GM12873 (cell line): ENCODE measurements at regions not wholly inside any gene's neighbourhood (a gene's known extent, or its start where the extent isn't known, plus 50 kb on each side); places are given as distances from the start of the nearest gene placed in this dataset.

Experiments used
- TF ChIP-seq, protein P1 (sequence below): IDR thresholded peaks from 2 replicates; pipeline ENCODE4 v1.5.1; 2012; ENCODE audit warnings: low read depth, mild to moderate bottlenecking, moderate library complexity, low read length, control low read depth; ENCODE audit not compliant: insufficient read depth; ENCODE audit errors: missing control alignments

DNA sequence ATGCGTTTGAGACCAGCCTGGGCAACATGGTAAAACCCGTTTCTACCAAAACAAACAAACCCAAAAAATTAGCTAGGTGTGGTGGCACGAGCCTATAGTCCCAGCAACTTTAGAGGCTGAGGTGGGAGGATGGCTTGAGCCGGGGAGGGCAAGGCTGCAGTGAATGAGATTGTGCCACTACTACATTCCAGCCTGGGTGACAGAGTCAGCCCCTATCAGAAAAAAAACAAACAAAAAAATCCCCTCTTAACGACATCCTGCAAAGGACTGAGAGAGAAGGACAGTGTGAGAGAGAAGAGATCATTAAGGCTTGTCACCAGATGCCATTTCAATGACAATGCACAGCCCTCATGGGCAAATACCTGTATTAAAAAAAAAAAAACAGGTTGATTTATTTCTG is 266.7 kb upstream of the ATP10A start:
- TF ChIP-seq, protein P1, sequence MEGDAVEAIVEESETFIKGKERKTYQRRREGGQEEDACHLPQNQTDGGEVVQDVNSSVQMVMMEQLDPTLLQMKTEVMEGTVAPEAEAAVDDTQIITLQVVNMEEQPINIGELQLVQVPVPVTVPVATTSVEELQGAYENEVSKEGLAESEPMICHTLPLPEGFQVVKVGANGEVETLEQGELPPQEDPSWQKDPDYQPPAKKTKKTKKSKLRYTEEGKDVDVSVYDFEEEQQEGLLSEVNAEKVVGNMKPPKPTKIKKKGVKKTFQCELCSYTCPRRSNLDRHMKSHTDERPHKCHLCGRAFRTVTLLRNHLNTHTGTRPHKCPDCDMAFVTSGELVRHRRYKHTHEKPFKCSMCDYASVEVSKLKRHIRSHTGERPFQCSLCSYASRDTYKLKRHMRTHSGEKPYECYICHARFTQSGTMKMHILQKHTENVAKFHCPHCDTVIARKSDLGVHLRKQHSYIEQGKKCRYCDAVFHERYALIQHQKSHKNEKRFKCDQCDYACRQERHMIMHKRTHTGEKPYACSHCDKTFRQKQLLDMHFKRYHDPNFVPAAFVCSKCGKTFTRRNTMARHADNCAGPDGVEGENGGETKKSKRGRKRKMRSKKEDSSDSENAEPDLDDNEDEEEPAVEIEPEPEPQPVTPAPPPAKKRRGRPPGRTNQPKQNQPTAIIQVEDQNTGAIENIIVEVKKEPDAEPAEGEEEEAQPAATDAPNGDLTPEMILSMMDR, result no peak

GRCh38 chr15:26128611-26129140 is 265.5 kb upstream of the ATP10A start:
- TF ChIP-seq, protein P1, result no peak

DNA sequence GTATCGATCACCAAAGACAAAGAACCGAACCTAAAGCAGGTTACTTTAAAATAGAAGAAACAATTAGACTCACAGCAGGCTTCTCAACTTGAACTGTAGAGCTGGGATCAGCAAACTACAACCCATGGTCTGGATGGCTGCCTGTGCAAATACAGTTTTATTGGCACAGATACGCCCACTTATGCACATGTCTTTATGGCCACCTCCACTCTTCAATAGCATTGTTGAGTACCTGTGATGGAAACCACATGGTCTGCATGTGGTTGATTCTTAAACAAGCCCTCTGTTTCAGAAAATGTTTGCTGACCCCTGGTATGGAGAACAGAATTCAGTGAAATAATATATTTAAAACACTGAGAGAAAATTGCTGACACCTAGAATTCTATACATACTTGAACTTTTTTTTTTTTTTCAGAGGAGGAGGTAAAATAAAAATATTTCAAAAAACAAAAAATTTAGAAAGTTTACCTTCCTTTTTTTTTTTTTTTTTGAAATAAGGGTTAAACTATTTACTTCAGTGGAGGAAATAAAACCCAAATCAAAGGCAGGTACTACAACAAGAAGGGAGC is 263.8 kb upstream of the ATP10A start:
- TF ChIP-seq, protein P1, result no peak

DNA sequence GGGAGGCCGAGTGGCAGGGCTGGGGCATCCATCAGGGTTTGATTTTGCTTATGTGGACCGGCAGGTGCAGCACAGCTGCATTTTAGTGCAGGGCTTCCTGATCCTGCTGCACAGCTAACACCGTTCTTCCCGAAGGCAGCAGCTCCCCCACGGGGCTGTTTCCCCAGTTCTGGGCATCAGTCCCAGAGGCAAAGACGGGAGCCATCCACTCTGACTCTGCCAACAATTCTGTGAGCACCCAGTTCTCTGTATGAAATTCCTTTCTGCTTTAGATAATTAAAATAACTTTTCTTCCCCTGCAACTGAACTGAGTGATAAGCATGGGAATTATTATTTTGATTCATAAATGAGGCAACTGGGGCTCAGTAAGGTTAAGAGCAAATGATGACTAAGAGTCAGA is 262.9 kb upstream of the ATP10A start:
- TF ChIP-seq, protein P1, result no peak

- TF ChIP-seq, protein P1, result no peak
Observed at GRCh38 chr15:26125664-26126063, 262.5 kb upstream of the ATP10A start.

DNA sequence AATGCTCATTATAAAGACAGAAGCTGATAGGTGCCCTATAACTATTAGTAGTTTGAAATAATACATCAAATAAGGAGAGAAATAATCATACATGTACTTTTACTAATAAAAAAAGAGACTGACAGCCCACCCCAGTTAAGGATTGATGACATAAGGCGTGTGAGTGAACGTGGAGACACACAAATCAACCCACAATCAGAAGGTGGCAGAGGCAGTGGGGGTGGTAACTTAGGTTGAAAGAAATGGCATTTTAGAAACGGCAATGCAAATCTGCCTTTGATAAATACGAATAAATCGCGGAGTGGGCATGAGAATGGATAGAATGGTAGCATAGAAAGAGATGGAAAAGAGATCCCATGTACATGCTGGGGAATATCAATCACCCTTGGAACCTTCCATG is 256.2 kb upstream of the ATP10A start:
- TF ChIP-seq, protein P1, result no peak

DNA sequence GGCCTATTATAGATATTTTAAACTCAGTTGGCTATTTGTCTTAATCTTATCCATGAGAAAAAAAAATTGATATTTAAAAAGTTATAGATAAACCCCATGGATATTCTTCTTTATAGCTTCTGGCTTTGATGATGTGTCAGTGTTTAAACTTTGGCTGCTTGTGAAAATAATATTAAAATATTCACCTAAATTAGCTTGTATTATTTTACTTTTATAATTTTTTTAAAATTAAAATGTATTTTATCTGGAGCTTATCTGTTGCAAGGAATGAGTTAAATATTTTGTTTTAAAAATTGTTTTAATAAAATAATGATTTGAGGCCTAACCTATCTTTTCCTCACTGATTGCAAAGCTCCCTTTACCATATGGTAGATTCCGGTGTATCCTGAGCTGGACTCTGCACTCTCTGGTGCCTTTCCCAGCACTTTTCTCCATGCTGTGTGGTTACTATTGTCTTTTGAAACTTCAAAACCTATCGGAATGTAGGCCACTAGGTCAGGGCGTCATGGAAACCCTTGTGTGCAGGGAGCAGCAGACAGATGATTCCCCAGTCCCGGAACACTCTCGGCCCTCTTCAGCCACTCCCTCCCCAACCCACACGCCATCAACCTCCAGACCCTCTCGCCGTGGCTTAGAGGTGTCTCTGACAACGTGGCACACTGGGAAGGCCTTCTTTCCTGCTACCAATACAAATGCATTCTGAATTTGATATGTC is 252.3 kb upstream of the ATP10A start:
- TF ChIP-seq, protein P1, result no peak
